ENCODE measurements at regions not wholly inside any gene's neighbourhood (a gene's known extent, or its start where the extent isn't known, plus 50 kb on each side); places are given as distances from the start of the nearest gene placed in this dataset.

GRCh38 chr11:37861671-37862070, 1263.6 kb upstream of the RAG2 start:
- in situ Hi-C loops (cut with MboI) = no loop called here
- SMC1A ChIA-PET (ENCODE audit: uncharacterized antibody, unreplicated experiment) = no interaction called here
- POLR2A ChIA-PET = no interaction called here
- H3K4me3 ChIP-seq = no peak overlapping the region
- intact Hi-C loops (cut with micrococcal nuclease; ENCODE audit: unreplicated experiment) = no loop called here
- H3K79me2 ChIP-seq (ENCODE audit: control insufficient read depth, insufficient read depth, low read length) = no peaks in the 10 kb centered on the region
- H3K27ac ChIP-seq (ENCODE audit: control insufficient read depth, insufficient read depth) = no peak overlapping the region
- no peak overlapping the region for H3K4me2 ChIP-seq (ENCODE audit: control insufficient read depth, insufficient read depth)
- 92% methylated on average over 1 of the region's 1 CpG for WGBS (ENCODE audit: insufficient coverage, insufficient replicate concordance, low lambda C conversion rate, missing lambda C conversion rate)
- H3K9me3 ChIP-seq (replicated peaks; ENCODE audit: control insufficient read depth, insufficient read depth, low read length) = no peaks in the 10 kb centered on the region
- no TSS peak for BruUV-seq (replicated peaks)
- ATAC-seq (no peak), DNase-seq (ENCODE audit: low read depth, low spot score) (no peak), FAIRE-seq (no peak)
- no peak overlapping the region for H3K9ac ChIP-seq (ENCODE audit: control insufficient read depth, insufficient read depth, low read length)
- RAD21 ChIA-PET (ENCODE audit: unreplicated experiment) = no interaction called here
- CTCF ChIA-PET = no interaction called here
- H3K4me1 ChIP-seq (ENCODE audit: control insufficient read depth, insufficient read depth, low read length) = no peaks in the 10 kb centered on the region
- H3K27me3 ChIP-seq (replicated peaks in 1 of 2; ENCODE audit: control insufficient read depth in 2 of 2, insufficient read depth in 2 of 2, low read length in 1 of 2) = no peaks in the 10 kb centered on the region
- TF ChIP-seq, protein P1, sequence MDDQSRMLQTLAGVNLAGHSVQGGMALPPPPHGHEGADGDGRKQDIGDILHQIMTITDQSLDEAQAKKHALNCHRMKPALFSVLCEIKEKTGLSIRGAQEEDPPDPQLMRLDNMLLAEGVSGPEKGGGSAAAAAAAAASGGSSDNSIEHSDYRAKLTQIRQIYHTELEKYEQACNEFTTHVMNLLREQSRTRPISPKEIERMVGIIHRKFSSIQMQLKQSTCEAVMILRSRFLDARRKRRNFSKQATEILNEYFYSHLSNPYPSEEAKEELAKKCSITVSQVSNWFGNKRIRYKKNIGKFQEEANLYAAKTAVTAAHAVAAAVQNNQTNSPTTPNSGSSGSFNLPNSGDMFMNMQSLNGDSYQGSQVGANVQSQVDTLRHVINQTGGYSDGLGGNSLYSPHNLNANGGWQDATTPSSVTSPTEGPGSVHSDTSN (IDR thresholded peaks at IDR 0.05; ENCODE audit: insufficient replicate concordance, low read depth, low read length) = no peak
- TF ChIP-seq MEF2B (IDR thresholded peaks at IDR 0.05; ENCODE audit: partially characterized antibody, poor library complexity, severe bottlenecking) = no peak
- no peak for TF ChIP-seq RAD21 (IDR thresholded peaks at IDR 0.05; ENCODE audit: insufficient read depth, low read depth, low read length)
- no peak for TF ChIP-seq CUX1 (IDR thresholded peaks at IDR 0.05; ENCODE audit: insufficient replicate concordance, low read depth, low read length)
- TF ChIP-seq NFYA (IDR thresholded peaks at IDR 0.05; ENCODE audit: borderline replicate concordance, low read depth, low read length) = no peak
- no peak for TF ChIP-seq JUND (IDR thresholded peaks at IDR 0.05; ENCODE audit: low read depth, low read length)
- TF ChIP-seq PAX8 (IDR thresholded peaks at IDR 0.05) = no peak
- no peak for TF ChIP-seq ESRRA (IDR thresholded peaks at IDR 0.05; ENCODE audit: low read length)
- no peak for TF ChIP-seq MEF2A (IDR thresholded peaks at IDR 0.05; ENCODE audit: insufficient read depth, low read depth, low read length)
- no peak for TF ChIP-seq RBBP5 (conservative IDR thresholded peaks at IDR 0.05)
- TF ChIP-seq MYC (IDR thresholded peaks at IDR 0.05; ENCODE audit: insufficient read depth, insufficient read length, insufficient replicate concordance, low read length, severe bottlenecking) = no peak
- no peak for TF ChIP-seq KLF5 (IDR thresholded peaks at IDR 0.05; ENCODE audit: partially characterized antibody)
- no peak for TF ChIP-seq TCF3 (IDR thresholded peaks at IDR 0.05; ENCODE audit: borderline replicate concordance, insufficient read depth, low read depth, low read length)
- no peak for TF ChIP-seq BMI1 (IDR thresholded peaks at IDR 0.05; ENCODE audit: borderline replicate concordance)
- TF ChIP-seq NBN (IDR thresholded peaks at IDR 0.05) = no peak
- TF ChIP-seq ASH2L (IDR thresholded peaks at IDR 0.05; ENCODE audit: borderline replicate concordance, low read depth) = no peak
- no peak overlapping the region for H2AFZ ChIP-seq (ENCODE audit: control insufficient read depth, low read depth, low read length)
- H3K36me3 ChIP-seq (ENCODE audit: control insufficient read depth in 2 of 2, insufficient read depth in 2 of 2, low read length in 1 of 2) = no peaks in the 10 kb centered on the region
- H4K20me1 ChIP-seq (ENCODE audit: control insufficient read depth, insufficient read depth) = no peaks in the 10 kb centered on the region

Data from GM12878 (cell line).